Neural progenitor cell (in vitro differentiated cells): ENCODE measurements at regions not wholly inside any gene's neighbourhood (a gene's known extent, or its start where the extent isn't known, plus 50 kb on each side); places are given as distances from the start of the nearest gene placed in this dataset.

Source experiments
- DNase-seq: peaks from one replicate; pipeline ENCODE4 v3.0.0-alpha.2; 2016; ENCODE audit warnings: low spot score
- H2AFZ ChIP-seq: fragments of 200-600 bp; sonication (generic); replicated peaks from 2 replicates; pipeline ENCODE4 v1.6.1; 2016; ENCODE audit warnings: antibody characterized with exemption
- H3F3A ChIP-seq: fragments of 200-600 bp; sonication (generic); 2 replicates; pipeline ENCODE4 v1.6.1; 2016; ENCODE audit warnings: antibody characterized with exemption, low read depth
- H3K27ac ChIP-seq: fragments of 200-600 bp; sonication (generic); 2 replicates; pipeline ENCODE4 v1.5.1; 2016; ENCODE audit warnings: mild to moderate bottlenecking
- H3K27me3 ChIP-seq: fragments of 200-600 bp; sonication (generic); 2 replicates; pipeline ENCODE4 v1.6.1; 2016; ENCODE audit warnings: mild to moderate bottlenecking, moderate library complexity
- H3K36me3 ChIP-seq: fragments of 200-600 bp; sonication (generic); 2 replicates; pipeline ENCODE4 v1.5.1; 2016
- H3K4me1 ChIP-seq: fragments of 200-600 bp; sonication (generic); 2 replicates; pipeline ENCODE4 v1.6.1; 2016; ENCODE audit warnings: mixed run types
- H3K4me2 ChIP-seq: fragments of 200-600 bp; sonication (generic); 2 replicates; pipeline ENCODE4 v1.6.1; 2016
- H3K4me3 ChIP-seq: fragments of 200-600 bp; sonication (generic); 2 replicates; pipeline ENCODE4 v1.5.1; 2016
- H3K79me2 ChIP-seq: fragments of 200-600 bp; sonication (generic); 2 replicates; pipeline ENCODE4 v1.6.1; 2016; ENCODE audit warnings: low read depth
- H3K9ac ChIP-seq: fragments of 200-600 bp; sonication (generic); 2 replicates; pipeline ENCODE4 v1.6.1; 2016
- H3K9me3 ChIP-seq: fragments of 200-600 bp; sonication (generic); 2 replicates; pipeline ENCODE4 v1.5.1; 2016; ENCODE audit warnings: low read depth
- H4K20me1 ChIP-seq: fragments of 200-600 bp; sonication (generic); 2 replicates; pipeline ENCODE4 v1.6.1; 2016; ENCODE audit warnings: low read depth
- H3K27ac Mint-ChIP-seq: 3 replicates; pipeline ENCODE4 v1.8.0; 2021; ENCODE audit warnings: mixed read lengths
- H3K27me3 Mint-ChIP-seq: 2 replicates; pipeline ENCODE4 v1.8.0; 2022; ENCODE audit warnings: low read depth, mild to moderate bottlenecking, inconsistent platforms, moderate library complexity, mixed read lengths; ENCODE audit not compliant: insufficient read depth
- H3K36me3 Mint-ChIP-seq: 3 replicates; pipeline ENCODE4 v1.8.0; 2021; ENCODE audit warnings: mixed read lengths
- H3K4me1 Mint-ChIP-seq: 3 replicates; pipeline ENCODE4 v1.8.0; 2021; ENCODE audit warnings: mixed read lengths
- H3K4me3 Mint-ChIP-seq: 3 replicates; pipeline ENCODE4 v1.8.0; 2021; ENCODE audit warnings: mild to moderate bottlenecking, moderate library complexity, mixed read lengths
- H3K9me3 Mint-ChIP-seq: 3 replicates; pipeline ENCODE4 v1.8.0; 2020; ENCODE audit warnings: mixed read lengths
- CTCF ChIP-seq: fragments of 200-600 bp; sonication (generic); IDR thresholded peaks from 2 replicates; pipeline ENCODE4 v1.5.1; 2017; ENCODE audit warnings: antibody characterized with exemption, mild to moderate bottlenecking
- EZH2 ChIP-seq: fragments of 200-600 bp; sonication (generic); IDR thresholded peaks from 2 replicates; pipeline ENCODE4 v1.6.1; 2017; ENCODE audit warnings: antibody characterized with exemption, mild to moderate bottlenecking, moderate library complexity
- EZH2phosphoT487 ChIP-seq: fragments of 200-600 bp; sonication (generic); IDR thresholded peaks from 2 replicates; pipeline ENCODE4 v1.6.1; 2017; ENCODE audit warnings: antibody characterized with exemption

- Mint-ChIP-seq H3K4me1 (peaks cover 6% of the 10 kb centered on the region), H3K9me3 (no peaks in the 10 kb centered on the region), H3K36me3 (no peaks in the 10 kb centered on the region), H3K27ac (peak overlapping the region; percentile 76), H3K4me3 (no peak overlapping the region), H3K27me3 (peaks cover 11% of the 10 kb centered on the region)
- Histone ChIP-seq H2AFZ (no peak overlapping the region), H3K9ac (no peak overlapping the region), H3K79me2 (no peaks in the 10 kb centered on the region), H3K27ac (no peak overlapping the region), H4K20me1 (no peaks in the 10 kb centered on the region), H3K4me2 (no peak overlapping the region), H3K9me3 (no peaks in the 10 kb centered on the region), H3F3A (no peaks in the 10 kb centered on the region), H3K27me3 (no peaks in the 10 kb centered on the region), H3K4me1 (peaks cover 6% of the 10 kb centered on the region), H3K36me3 (no peaks in the 10 kb centered on the region), H3K4me3 (no peak overlapping the region)
- no peak for TF ChIP-seq EZH2phosphoT487
- no peak for TF ChIP-seq CTCF
- no peak for TF ChIP-seq EZH2
- no peak for DNase-seq
Measured at GRCh38 chr10:69741671-69742355, 59.9 kb upstream of the COL13A1 start.

GRCh38 chr10:69742356-69742695, 59.4 kb upstream of the COL13A1 start:
- H3F3A ChIP-seq: no peaks in the 10 kb centered on the region
- Mint-ChIP-seq H3K4me3 (no peak overlapping the region), H3K27me3 (peaks cover 11% of the 10 kb centered on the region), H3K9me3 (no peaks in the 10 kb centered on the region), H3K36me3 (no peaks in the 10 kb centered on the region), H3K4me1 (peaks cover 6% of the 10 kb centered on the region), H3K27ac (no peak overlapping the region)
- H3K27me3 ChIP-seq: no peaks in the 10 kb centered on the region
- TF ChIP-seq EZH2phosphoT487 (no peak), CTCF (no peak), EZH2 (no peak)
- H3K9me3 ChIP-seq: no peaks in the 10 kb centered on the region
- H3K4me1 ChIP-seq: peaks cover 6% of the 10 kb centered on the region
- DNase-seq: no peak
- no peaks in the 10 kb centered on the region for H3K36me3 ChIP-seq
- H3K9ac ChIP-seq: no peak overlapping the region
- no peak overlapping the region for H3K4me2 ChIP-seq
- no peaks in the 10 kb centered on the region for H4K20me1 ChIP-seq
- H3K27ac ChIP-seq: no peak overlapping the region
- H3K79me2 ChIP-seq: no peaks in the 10 kb centered on the region
- H3K4me3 ChIP-seq: no peak overlapping the region
- H2AFZ ChIP-seq: no peak overlapping the region

GRCh38 chr10:69742928-69743602, 58.6 kb upstream of the COL13A1 start:
- no peaks in the 10 kb centered on the region for H3K36me3 ChIP-seq
- no peaks in the 10 kb centered on the region for H3K79me2 ChIP-seq
- no peaks in the 10 kb centered on the region for H4K20me1 ChIP-seq
- no peak overlapping the region for H3K4me3 ChIP-seq
- peaks cover 6% of the 10 kb centered on the region for H3K4me1 ChIP-seq
- no peak for TF ChIP-seq EZH2
- no peak for TF ChIP-seq EZH2phosphoT487
- peak; percentile 71 for TF ChIP-seq CTCF
- H3K27me3 ChIP-seq: no peaks in the 10 kb centered on the region
- H3K27me3 Mint-ChIP-seq: peaks cover 11% of the 10 kb centered on the region
- H3F3A ChIP-seq: no peaks in the 10 kb centered on the region
- H3K27ac ChIP-seq: no peak overlapping the region
- no peak overlapping the region for H3K4me3 Mint-ChIP-seq
- H3K9me3 ChIP-seq: no peaks in the 10 kb centered on the region
- H3K4me1 Mint-ChIP-seq: peaks cover 6% of the 10 kb centered on the region
- peak; percentile 72 for DNase-seq
- no peaks in the 10 kb centered on the region for H3K36me3 Mint-ChIP-seq
- H3K27ac Mint-ChIP-seq: no peak overlapping the region
- no peak overlapping the region for H3K9ac ChIP-seq
- H3K9me3 Mint-ChIP-seq: no peaks in the 10 kb centered on the region
- no peak overlapping the region for H3K4me2 ChIP-seq
- no peak overlapping the region for H2AFZ ChIP-seq
